Spinal cord (tissue), 9 donors: ENCODE measurements at regions not wholly inside any gene's neighbourhood (a gene's known extent, or its start where the extent isn't known, plus 50 kb on each side); places are given as distances from the start of the nearest gene placed in this dataset.

Experiments used
- DNase-seq, 6 donors: peaks; one replicate each; pipeline versions ENCODE4 v3.0.0 to v3.0.0-alpha.2; 2013 to 2015; ENCODE audit warnings: low spot score in 6 of 6, low read depth in 4 of 6
- H3K27ac ChIP-seq: one replicate; pipeline ENCODE4 v1.5.1; 2013; ENCODE audit warnings: low read depth, low read length, control low read depth
- H3K27me3 ChIP-seq: one replicate; pipeline ENCODE4 v1.6.1; 2013; ENCODE audit warnings: low read length; ENCODE audit not compliant: control insufficient read depth, insufficient read depth
- H3K36me3 ChIP-seq: one replicate; pipeline ENCODE4 v1.6.1; 2013; ENCODE audit warnings: low read length; ENCODE audit not compliant: control insufficient read depth, insufficient read depth
- H3K4me1 ChIP-seq: one replicate; pipeline ENCODE4 v1.6.1; 2013; ENCODE audit warnings: low read length; ENCODE audit not compliant: control insufficient read depth, insufficient read depth
- H3K4me3 ChIP-seq: one replicate; pipeline ENCODE4 v1.5.1; 2013; ENCODE audit warnings: low read depth, low read length, control low read depth
- H3K9me3 ChIP-seq: one replicate; pipeline ENCODE4 v1.6.1; 2013; ENCODE audit warnings: low read length; ENCODE audit not compliant: control insufficient read depth, insufficient read depth
- WGBS: methylation state at CpG from one replicate; pipeline ENCODE4 v1.1.5; 2013; ENCODE audit warnings: missing lambda C conversion rate; ENCODE audit not compliant: insufficient coverage; 5-methylcytosine and 5-hydroxymethylcytosine counted together
- donor health status: healthy.

DNA sequence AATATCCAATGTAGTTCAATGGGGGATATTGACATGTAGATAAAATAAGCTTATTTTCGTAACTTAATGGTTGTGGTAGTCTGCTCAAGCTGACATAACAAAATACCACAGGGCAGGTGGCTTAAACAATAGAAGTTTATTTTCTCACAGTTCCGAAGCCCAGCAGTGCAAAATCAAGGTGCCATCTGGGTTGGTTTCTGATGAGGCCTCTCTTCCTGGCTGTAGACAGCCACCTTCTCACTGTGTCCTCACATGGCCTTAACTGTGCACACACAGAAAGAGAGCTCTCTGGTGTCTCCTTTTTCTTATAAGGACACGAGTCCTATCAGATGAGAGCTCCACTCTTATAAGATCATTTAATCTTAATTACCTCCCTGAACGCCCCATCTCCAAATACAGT lies 64.8 kb upstream of the IPO9 start:
- Histone ChIP-seq H3K36me3 (no peaks in the 10 kb centered on the region), H3K4me1 (peaks cover 9% of the 10 kb centered on the region), H3K27me3 (no peaks in the 10 kb centered on the region), H3K4me3 (no peak overlapping the region), H3K9me3 (no peaks in the 10 kb centered on the region), H3K27ac (no peak overlapping the region)
- WGBS: 69% methylated on average over 2 of the region's 4 CpGs
- DNase-seq: no peak

DNA sequence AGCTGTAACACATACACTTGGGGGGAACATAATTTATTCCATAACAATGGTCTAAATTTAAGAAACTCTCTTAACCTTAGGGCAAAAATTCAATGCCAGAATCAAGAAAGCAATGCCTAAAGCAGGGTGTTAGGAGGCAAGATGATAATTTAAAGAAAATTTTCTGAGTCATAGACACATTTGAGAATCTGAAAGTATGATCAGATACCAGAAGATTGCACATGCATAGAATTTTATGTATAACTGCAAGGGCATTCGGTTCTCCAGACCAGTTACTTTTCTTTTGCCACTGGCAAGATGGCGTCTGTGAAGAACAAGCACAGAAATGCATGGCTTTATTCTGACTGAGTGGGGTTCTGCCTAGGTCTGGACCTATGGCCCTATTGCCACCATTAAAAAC lies 64.4 kb upstream of the IPO9 start:
- Histone ChIP-seq H3K4me1 (peaks cover 9% of the 10 kb centered on the region), H3K27ac (no peak overlapping the region), H3K36me3 (no peaks in the 10 kb centered on the region), H3K4me3 (no peak overlapping the region), H3K9me3 (no peaks in the 10 kb centered on the region), H3K27me3 (no peaks in the 10 kb centered on the region)
- no peak for DNase-seq
- 100% methylated on average over 2 of the region's 2 CpGs for WGBS

DNA sequence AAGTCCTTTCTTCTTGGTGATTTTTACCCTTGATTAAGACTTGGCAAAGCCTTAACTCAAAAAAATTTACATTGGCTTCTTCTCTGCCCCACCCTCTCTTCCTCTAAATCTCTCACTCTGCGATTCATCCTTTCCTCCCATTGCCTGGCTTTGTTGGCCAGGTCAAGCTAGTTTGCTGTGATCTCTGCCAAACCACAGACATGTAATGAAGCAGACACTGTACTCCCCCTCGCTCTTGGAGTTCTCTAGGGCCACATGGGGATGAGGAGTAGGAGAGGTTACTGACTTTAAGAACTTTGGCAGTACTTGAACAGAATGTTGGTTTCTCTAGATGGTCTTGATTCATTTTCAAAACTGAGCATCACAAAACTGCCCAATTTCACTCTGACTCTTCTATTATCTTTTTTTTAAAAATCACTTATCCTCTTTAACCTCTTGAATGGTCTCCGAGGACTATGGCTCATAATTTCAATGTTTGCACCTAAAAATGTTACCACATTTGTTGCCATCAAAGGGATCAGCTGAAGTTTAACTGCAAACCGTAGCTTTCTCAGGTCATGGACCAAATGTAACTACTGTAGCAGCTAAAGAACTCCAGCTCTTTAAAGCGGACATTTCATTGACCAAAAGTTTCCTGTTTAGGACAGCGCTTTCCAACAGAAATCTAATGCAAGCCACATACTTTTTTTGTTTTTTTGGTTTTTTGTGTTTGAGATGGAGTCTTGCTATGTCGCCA lies 62.7 kb upstream of the IPO9 start:
- H3K27me3 ChIP-seq: no peaks in the 10 kb centered on the region
- H3K36me3 ChIP-seq: no peaks in the 10 kb centered on the region
- no peaks in the 10 kb centered on the region for H3K9me3 ChIP-seq
- DNase-seq: peak in 1 of 6 donors; percentile 61
- no peak overlapping the region for H3K4me3 ChIP-seq
- 77% methylated on average over 4 of the region's 7 CpGs for WGBS
- H3K27ac ChIP-seq: no peak overlapping the region
- peaks cover 16% of the 10 kb centered on the region for H3K4me1 ChIP-seq

DNA sequence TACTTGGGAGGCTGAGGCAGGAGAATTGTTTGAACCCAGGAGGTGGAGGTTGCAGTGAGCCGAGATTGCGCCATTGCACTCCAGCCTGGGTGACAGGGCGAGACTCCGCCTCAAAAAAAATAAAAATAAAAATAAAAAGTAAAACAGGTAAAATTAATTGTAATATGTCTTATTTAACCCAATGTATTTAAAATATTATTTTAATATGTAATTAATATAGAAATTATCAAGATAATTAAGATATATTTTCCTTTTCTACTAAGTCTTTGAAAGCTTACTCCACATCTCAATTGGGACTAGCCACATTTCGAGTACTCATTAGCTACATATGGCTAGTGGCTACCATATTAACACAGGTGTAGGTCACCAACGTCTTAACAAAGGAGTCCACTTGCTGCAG lies 61.6 kb upstream of the IPO9 start:
- Histone ChIP-seq H3K27ac (no peak overlapping the region), H3K9me3 (no peaks in the 10 kb centered on the region), H3K4me3 (no peak overlapping the region), H3K4me1 (peaks cover 10% of the 10 kb centered on the region), H3K36me3 (no peaks in the 10 kb centered on the region), H3K27me3 (no peaks in the 10 kb centered on the region)
- no peak for DNase-seq
- WGBS: 100% methylated on average over 2 of the region's 6 CpGs

DNA sequence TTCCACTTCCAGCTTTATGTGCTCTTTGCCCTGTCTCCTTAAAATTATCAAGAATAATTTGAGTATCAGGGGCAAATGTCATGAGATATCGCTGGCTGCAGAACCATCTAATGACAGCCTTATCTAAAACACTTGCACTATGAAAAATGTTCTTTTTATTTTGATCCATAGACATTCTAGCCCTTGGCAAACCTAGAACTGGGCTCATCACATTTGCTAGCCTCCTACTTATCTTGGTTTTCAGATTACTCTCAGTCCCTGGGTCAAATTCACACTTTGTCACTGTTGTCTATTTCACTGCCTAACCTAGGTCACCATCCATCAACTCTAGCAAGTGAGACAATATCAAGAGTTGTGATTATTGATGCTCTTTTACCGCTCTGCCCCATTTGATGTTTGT lies 59.9 kb upstream of the IPO9 start:
- Histone ChIP-seq H3K4me1 (peaks cover 10% of the 10 kb centered on the region), H3K27ac (no peak overlapping the region), H3K4me3 (no peak overlapping the region), H3K9me3 (no peaks in the 10 kb centered on the region), H3K36me3 (no peaks in the 10 kb centered on the region), H3K27me3 (no peaks in the 10 kb centered on the region)
- WGBS: no CpG with 5 or more reads among the region's 2 CpGs
- no peak for DNase-seq

DNA sequence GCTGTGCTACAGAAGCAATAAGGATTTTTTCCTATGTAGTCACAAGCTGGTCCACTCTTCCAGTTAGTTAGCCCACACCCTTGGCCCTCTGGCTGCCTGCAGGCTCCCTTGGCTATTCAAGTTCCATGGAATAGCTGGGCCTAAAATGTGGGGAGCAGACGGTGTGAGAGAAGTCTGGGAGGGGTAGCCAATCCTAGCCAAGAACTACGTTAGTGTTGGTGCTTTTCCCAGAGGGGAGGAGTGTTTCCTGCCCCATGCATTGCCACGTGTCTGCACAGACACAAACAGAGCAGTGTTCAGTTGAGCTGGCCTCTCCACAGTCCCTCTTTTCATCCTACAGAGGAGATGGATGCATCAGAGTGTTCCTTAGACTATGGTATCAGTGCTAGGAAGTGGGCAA lies 59.0 kb upstream of the IPO9 start:
- H3K27ac ChIP-seq: peak overlapping the region; percentile 76
- peak; percentile 73 to 95 (median 82) for DNase-seq
- H3K4me3 ChIP-seq: no peak overlapping the region
- no CpG with 5 or more reads among the region's 3 CpGs for WGBS
- peaks cover 10% of the 10 kb centered on the region for H3K4me1 ChIP-seq
- no peaks in the 10 kb centered on the region for H3K9me3 ChIP-seq
- no peaks in the 10 kb centered on the region for H3K36me3 ChIP-seq
- no peaks in the 10 kb centered on the region for H3K27me3 ChIP-seq

DNA sequence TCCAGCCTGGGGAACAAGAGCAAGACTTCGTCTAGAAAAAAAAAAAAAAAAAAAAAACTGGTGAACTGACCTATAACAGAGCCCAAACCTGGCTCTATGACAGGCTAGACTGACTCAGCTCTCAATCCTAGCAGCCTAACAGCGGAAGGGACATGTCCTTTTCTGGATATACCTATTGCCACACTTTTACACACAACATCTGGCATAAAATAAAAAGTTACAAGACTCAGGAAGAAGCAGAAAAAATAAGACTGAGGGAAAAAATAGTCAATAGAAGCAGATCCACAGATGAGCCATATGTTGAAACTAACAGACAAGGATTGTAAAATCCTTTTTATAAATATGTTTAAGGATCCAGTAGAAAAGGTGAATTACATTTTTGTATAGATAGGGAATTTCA lies 57.5 kb upstream of the IPO9 start:
- Histone ChIP-seq H3K36me3 (no peaks in the 10 kb centered on the region), H3K4me1 (peaks cover 13% of the 10 kb centered on the region), H3K4me3 (no peak overlapping the region), H3K9me3 (no peaks in the 10 kb centered on the region), H3K27ac (no peak overlapping the region), H3K27me3 (no peaks in the 10 kb centered on the region)
- no CpG with 5 or more reads among the region's 2 CpGs for WGBS
- no peak for DNase-seq

DNA sequence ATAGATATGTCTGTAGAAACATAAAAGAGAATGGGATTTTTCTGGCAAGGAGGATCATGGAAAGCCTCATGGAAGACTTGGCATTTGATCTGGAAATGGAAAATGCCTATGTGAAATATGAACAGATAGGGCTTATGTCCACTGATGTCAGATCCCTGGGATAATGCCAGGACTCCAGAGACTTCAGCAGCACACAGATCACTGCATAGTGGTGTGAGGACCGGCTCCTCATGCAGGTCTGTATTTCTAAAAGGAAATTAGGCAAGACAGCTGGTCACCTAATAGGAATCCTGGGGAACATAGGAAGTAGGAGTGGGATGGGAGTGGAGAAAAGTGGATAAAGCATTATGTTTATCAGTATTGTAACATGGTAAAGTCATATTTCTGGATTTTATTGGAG lies 56.8 kb upstream of the IPO9 start:
- Histone ChIP-seq H3K27ac (no peak overlapping the region), H3K9me3 (no peaks in the 10 kb centered on the region), H3K4me3 (no peak overlapping the region), H3K27me3 (no peaks in the 10 kb centered on the region), H3K36me3 (no peaks in the 10 kb centered on the region), H3K4me1 (peaks cover 13% of the 10 kb centered on the region)
- no peak for DNase-seq
- WGBS: 100% methylated on average over 1 of the region's 1 CpG

DNA sequence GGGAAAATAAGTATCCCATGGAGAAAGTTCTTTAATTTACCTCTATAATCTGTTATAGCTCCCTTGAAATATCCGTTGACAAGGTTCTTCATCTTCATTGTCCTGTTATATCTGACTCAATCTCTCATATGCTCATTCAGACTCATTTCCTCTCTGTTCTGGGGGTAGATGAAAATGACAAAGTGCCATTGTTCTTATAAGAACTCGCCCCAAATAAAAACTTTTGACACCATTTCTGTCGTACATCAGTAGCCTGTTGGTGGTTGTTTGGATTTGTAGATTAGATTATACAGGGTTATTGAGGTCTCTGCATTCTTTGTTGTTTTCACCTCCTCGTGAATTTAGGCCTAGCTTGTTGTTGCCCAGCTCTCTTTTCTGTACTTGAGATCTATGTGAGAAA lies 55.2 kb upstream of the IPO9 start:
- H3K4me1 ChIP-seq: peaks cover 13% of the 10 kb centered on the region
- no peaks in the 10 kb centered on the region for H3K27me3 ChIP-seq
- H3K9me3 ChIP-seq: no peaks in the 10 kb centered on the region
- WGBS: no CpG with 5 or more reads among the region's 4 CpGs
- no peaks in the 10 kb centered on the region for H3K36me3 ChIP-seq
- no peak for DNase-seq
- H3K27ac ChIP-seq: no peak overlapping the region
- no peak overlapping the region for H3K4me3 ChIP-seq

DNA sequence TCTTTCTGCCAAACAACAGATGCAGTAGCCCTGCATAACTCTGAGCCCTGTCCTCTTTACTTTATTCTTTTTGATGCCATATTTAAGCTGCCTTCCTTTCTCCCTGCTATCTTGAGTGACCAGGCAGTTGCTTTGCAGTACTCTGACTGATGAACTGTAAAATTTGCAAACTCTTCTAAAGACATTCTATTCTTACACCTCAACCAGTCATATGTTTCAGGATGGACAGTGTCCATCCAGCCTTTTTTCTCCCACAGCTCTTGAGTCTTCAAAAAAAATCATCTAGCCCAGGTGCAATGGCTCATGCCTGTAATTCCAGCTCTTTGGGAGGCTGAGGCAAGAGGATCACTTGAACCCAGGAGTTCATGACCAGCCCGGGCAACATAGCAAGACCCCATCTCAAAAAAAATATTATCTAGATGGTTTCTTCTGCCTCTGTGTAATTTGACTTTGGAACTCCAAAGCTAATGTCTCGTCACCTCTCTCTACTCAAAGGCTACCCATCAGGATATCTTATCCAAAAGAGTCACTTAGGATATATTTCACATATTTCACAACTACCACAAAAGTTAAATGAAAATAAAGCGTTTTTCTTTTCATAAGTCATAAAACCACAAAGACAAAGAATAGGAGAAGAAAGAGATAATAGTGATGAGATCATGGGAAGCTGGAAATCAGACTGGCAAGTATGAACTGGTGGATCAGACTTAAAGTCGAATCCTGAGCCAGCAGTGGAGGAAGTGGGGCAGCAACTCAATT lies 54.6 kb upstream of the IPO9 start:
- no peaks in the 10 kb centered on the region for H3K36me3 ChIP-seq
- DNase-seq: no peak
- H3K9me3 ChIP-seq: no peaks in the 10 kb centered on the region
- WGBS: no CpG with 5 or more reads among the region's 4 CpGs
- no peak overlapping the region for H3K27ac ChIP-seq
- no peak overlapping the region for H3K4me3 ChIP-seq
- no peaks in the 10 kb centered on the region for H3K27me3 ChIP-seq
- H3K4me1 ChIP-seq: peaks cover 13% of the 10 kb centered on the region
